ENCODE measurements at regions not wholly inside any gene's neighbourhood (a gene's known extent, or its start where the extent isn't known, plus 50 kb on each side); places are given as distances from the start of the nearest gene placed in this dataset.

GRCh38 chr9:74132986-74133385, 364.1 kb upstream of the RORB start:
- TF ChIP-seq CTCF (IDR thresholded peaks at IDR 0.05) (no peak), POLR2A (IDR thresholded peaks at IDR 0.05) (no peak)
- Histone ChIP-seq H3K36me3 (no peaks in the 10 kb centered on the region), H3K27me3 (no peaks in the 10 kb centered on the region), H3K27ac (no peak overlapping the region), H3K4me1 (no peaks in the 10 kb centered on the region), H3K9me3 (no peaks in the 10 kb centered on the region), H3K4me3 (no peak overlapping the region)
- intact Hi-C loops (cut with DNase I), result no loop called here
- no peak for DNase-seq
- WGBS, 2 donors, result 92 to 94% methylated on average over 5 of the region's 7 CpGs

- Histone ChIP-seq H3K4me3 (no peak overlapping the region), H3K4me1 (no peaks in the 10 kb centered on the region), H3K27ac (no peak overlapping the region), H3K9me3 (no peaks in the 10 kb centered on the region), H3K27me3 (no peaks in the 10 kb centered on the region), H3K36me3 (no peaks in the 10 kb centered on the region)
- WGBS, 2 donors, result 84 to 90% methylated on average over 5 to 6 of the region's 6 CpGs
- intact Hi-C loops (cut with DNase I), result no loop called here
- TF ChIP-seq POLR2A (IDR thresholded peaks at IDR 0.05), result no peak
- TF ChIP-seq CTCF (IDR thresholded peaks at IDR 0.05), result no peak
- DNase-seq, result no peak
These were observed 363.2 kb upstream of the RORB start for GRCh38 chr9:74133921-74134320.

GRCh38 chr9:74138182-74138581, 359.0 kb upstream of the RORB start:
- Histone ChIP-seq H3K27ac (no peak overlapping the region), H3K4me3 (no peak overlapping the region), H3K27me3 (no peaks in the 10 kb centered on the region), H3K9me3 (no peaks in the 10 kb centered on the region), H3K36me3 (no peaks in the 10 kb centered on the region), H3K4me1 (no peaks in the 10 kb centered on the region)
- no peak for DNase-seq
- intact Hi-C loops (cut with DNase I), result no loop called here
- TF ChIP-seq POLR2A (IDR thresholded peaks at IDR 0.05) (no peak), CTCF (IDR thresholded peaks at IDR 0.05) (no peak)
- 45 to 64% methylated on average over 2 of the region's 2 CpGs for WGBS, 2 donors

GRCh38 chr9:74140141-74140540, 357.0 kb upstream of the RORB start:
- TF ChIP-seq CTCF (IDR thresholded peaks at IDR 0.05) (no peak), POLR2A (IDR thresholded peaks at IDR 0.05) (no peak)
- WGBS, 2 donors, result 49 to 59% methylated on average over 2 of the region's 2 CpGs
- no peak overlapping the region for H3K27ac ChIP-seq

GRCh38 chr9:74147906-74148305, 349.2 kb upstream of the RORB start:
- TF ChIP-seq CTCF (IDR thresholded peaks at IDR 0.05), result no peak
- no peak for TF ChIP-seq POLR2A (IDR thresholded peaks at IDR 0.05)
- H3K27ac ChIP-seq, result no peak overlapping the region
- intact Hi-C loops (cut with DNase I), result no loop called here
- no peaks in the 10 kb centered on the region for H3K36me3 ChIP-seq
- H3K27me3 ChIP-seq, result no peaks in the 10 kb centered on the region
- H3K4me3 ChIP-seq, result no peak overlapping the region
- no peak for DNase-seq
- H3K4me1 ChIP-seq, result no peaks in the 10 kb centered on the region
- no peaks in the 10 kb centered on the region for H3K9me3 ChIP-seq
- WGBS, 2 donors, result 67 to 81% methylated on average over 1 of the region's 1 CpG

More at GRCh38 chr9:74140141-74140540, 357.0 kb upstream of the RORB start:
- H3K36me3 ChIP-seq, result no peaks in the 10 kb centered on the region
- H3K9me3 ChIP-seq, result no peaks in the 10 kb centered on the region
- no peaks in the 10 kb centered on the region for H3K27me3 ChIP-seq
- DNase-seq, result no peak
- intact Hi-C loops (cut with DNase I), result no loop called here
- no peaks in the 10 kb centered on the region for H3K4me1 ChIP-seq
- no peak overlapping the region for H3K4me3 ChIP-seq
